ENCODE measurements at regions not wholly inside any gene's neighbourhood (a gene's known extent, or its start where the extent isn't known, plus 50 kb on each side); places are given as distances from the start of the nearest gene placed in this dataset.

DNA sequence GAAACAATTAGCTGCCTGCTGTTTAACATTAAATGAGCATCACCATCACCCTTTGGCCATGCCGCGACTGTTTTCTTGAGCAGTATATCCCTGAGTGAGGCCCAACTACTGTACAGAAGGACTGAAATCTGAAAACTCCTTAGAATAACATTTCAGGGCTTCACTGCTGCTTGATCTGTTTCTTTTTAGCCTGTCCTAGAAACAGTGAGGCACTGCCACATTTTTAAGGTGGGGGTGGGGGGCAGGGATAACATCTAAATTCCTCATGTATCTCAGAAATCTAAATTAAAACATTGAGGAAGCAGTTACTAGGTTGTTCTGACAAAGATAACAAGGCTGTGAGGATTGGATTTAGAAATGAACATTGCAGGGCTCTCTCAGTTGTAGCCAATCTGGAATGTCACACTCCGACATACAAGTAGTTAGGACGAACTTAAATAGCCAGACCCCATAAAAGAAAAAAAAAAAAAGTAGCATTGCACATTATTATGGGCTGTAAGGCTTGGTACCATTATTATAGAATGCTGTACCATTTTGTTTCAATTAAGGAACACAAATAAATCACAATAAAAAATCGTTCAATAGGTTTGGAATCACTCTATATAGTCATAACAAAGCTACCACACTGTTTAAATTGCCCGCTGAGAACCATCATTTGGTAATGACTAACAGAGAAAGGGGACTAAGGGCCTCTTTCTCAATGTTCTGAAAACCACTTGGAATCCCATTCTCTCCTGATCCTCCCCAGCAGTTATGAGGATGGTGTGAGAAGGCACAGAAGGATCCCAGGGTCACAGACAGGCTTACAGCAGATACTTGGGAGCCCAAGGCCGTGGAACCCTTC is 256.1 kb downstream of the INHBA start:
- TF ChIP-seq, protein P1, sequence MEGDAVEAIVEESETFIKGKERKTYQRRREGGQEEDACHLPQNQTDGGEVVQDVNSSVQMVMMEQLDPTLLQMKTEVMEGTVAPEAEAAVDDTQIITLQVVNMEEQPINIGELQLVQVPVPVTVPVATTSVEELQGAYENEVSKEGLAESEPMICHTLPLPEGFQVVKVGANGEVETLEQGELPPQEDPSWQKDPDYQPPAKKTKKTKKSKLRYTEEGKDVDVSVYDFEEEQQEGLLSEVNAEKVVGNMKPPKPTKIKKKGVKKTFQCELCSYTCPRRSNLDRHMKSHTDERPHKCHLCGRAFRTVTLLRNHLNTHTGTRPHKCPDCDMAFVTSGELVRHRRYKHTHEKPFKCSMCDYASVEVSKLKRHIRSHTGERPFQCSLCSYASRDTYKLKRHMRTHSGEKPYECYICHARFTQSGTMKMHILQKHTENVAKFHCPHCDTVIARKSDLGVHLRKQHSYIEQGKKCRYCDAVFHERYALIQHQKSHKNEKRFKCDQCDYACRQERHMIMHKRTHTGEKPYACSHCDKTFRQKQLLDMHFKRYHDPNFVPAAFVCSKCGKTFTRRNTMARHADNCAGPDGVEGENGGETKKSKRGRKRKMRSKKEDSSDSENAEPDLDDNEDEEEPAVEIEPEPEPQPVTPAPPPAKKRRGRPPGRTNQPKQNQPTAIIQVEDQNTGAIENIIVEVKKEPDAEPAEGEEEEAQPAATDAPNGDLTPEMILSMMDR (IDR thresholded peaks at IDR 0.05), result no peak
- TF ChIP-seq POLR2A (IDR thresholded peaks at IDR 0.05), result no peak
- TF ChIP-seq POLR2AphosphoS5 (IDR thresholded peaks at IDR 0.05), result no peak

Measured in stomach (tissue), 4 donors.